ENCODE measurements at regions not wholly inside any gene's neighbourhood (a gene's known extent, or its start where the extent isn't known, plus 50 kb on each side); places are given as distances from the start of the nearest gene placed in this dataset.
"Not testable (repeated sequence)": the region's sequence is repeated elsewhere in the genome, so short reads cannot be mapped to it uniquely, and the experiment has no call there.

- no peak for DNase-seq
Observed at GRCh38 chr4:63226229-63226628, 1183.0 kb downstream of the TECRL start.

- no peak for DNase-seq
Observed at GRCh38 chr4:63222466-63222865, 1186.8 kb downstream of the TECRL start.

GRCh38 chr4:63221477-63221876 lies 1187.8 kb downstream of the TECRL start:
- DNase-seq, result no peak

- DNase-seq, result no peak
Observed at GRCh38 chr4:63218856-63219255, 1190.4 kb downstream of the TECRL start.

- no peak for DNase-seq
Observed at GRCh38 chr4:63214076-63214475, 1195.2 kb downstream of the TECRL start.

- DNase-seq, result no peak
Observed at GRCh38 chr4:63211776-63212479, 1197.3 kb downstream of the TECRL start.

- DNase-seq, result no peak
Observed at GRCh38 chr4:63211375-63211774, 1197.9 kb downstream of the TECRL start.

- not testable (repeated sequence) for DNase-seq
Observed at GRCh38 chr4:63193029-63193428, 1216.2 kb downstream of the TECRL start.

GRCh38 chr4:63171341-63171740 lies 1237.9 kb downstream of the TECRL start:
- DNase-seq, result no peak

- DNase-seq, result no peak
Observed at GRCh38 chr4:63170923-63171322, 1238.3 kb downstream of the TECRL start.

GRCh38 chr4:63169836-63170235 lies 1239.4 kb downstream of the TECRL start:
- DNase-seq, result no peak

GRCh38 chr4:63155561-63155960 lies 1253.7 kb downstream of the TECRL start:
- no peak for DNase-seq

- no peak for DNase-seq
Observed at GRCh38 chr4:63123441-63123840, 1285.8 kb downstream of the TECRL start.

- no peak for DNase-seq
Observed at GRCh38 chr4:63122955-63123354, 1286.3 kb downstream of the TECRL start.

GRCh38 chr4:63106600-63106999 lies 1302.7 kb downstream of the TECRL start:
- no peak for DNase-seq

GRCh38 chr4:63105839-63106238 lies 1303.4 kb downstream of the TECRL start:
- DNase-seq, result no peak

GRCh38 chr4:63090641-63091040 lies 1318.6 kb downstream of the TECRL start:
- DNase-seq, result no peak

- DNase-seq, result no peak
Observed at GRCh38 chr4:63085091-63085490, 1324.2 kb downstream of the TECRL start.

- DNase-seq, result no peak
Observed at GRCh38 chr4:63080934-63081333, 1328.3 kb downstream of the TECRL start.

- DNase-seq, result no peak
Observed at GRCh38 chr4:63063760-63064159, 1345.5 kb downstream of the TECRL start.

GRCh38 chr4:63062891-63063290 lies 1346.4 kb downstream of the TECRL start:
- not testable (repeated sequence) for DNase-seq

GRCh38 chr4:63049726-63050125 lies 1359.5 kb downstream of the TECRL start:
- DNase-seq, result no peak

- DNase-seq, result no peak
Observed at GRCh38 chr4:63049278-63049677, 1360.0 kb downstream of the TECRL start.

- DNase-seq, result no peak
Observed at GRCh38 chr4:63036159-63036866, 1372.9 kb downstream of the TECRL start.

Measured in C1 segment of cervical spinal cord (tissue), 14 donors.